Gastroesophageal sphincter (tissue), 3 donors: ENCODE measurements at regions not wholly inside any gene's neighbourhood (a gene's known extent, or its start where the extent isn't known, plus 50 kb on each side); places are given as distances from the start of the nearest gene placed in this dataset.

Source experiments
- EP300 ChIP-seq: sonication (generic); formaldehyde crosslinking; IDR thresholded peaks from one replicate; pipeline ENCODE4 v1.6.1; 2017; ENCODE audit warnings: antibody characterized with exemption, mild to moderate bottlenecking
- POLR2A ChIP-seq, 2 donors: fragments of 450-650 bp; IDR thresholded peaks; one replicate each; pipeline ENCODE4 v1.6.1; 2017; ENCODE audit warnings: antibody characterized with exemption in 2 of 2, mild to moderate bottlenecking in 2 of 2, moderate library complexity in 1 of 2
- TF ChIP-seq, protein P1 (sequence below), 4 experiments: fragments of 200-600 bp in 2 of 4; fragments of 450-650 bp in 2 of 4; sonication (generic) in 1 of 4; IDR thresholded peaks; one replicate each; pipeline ENCODE4 v1.5.1; 2017 to 2019; ENCODE audit warnings: antibody characterized with exemption in 4 of 4, mild to moderate bottlenecking in 2 of 4, moderate library complexity in 2 of 4

DNA sequence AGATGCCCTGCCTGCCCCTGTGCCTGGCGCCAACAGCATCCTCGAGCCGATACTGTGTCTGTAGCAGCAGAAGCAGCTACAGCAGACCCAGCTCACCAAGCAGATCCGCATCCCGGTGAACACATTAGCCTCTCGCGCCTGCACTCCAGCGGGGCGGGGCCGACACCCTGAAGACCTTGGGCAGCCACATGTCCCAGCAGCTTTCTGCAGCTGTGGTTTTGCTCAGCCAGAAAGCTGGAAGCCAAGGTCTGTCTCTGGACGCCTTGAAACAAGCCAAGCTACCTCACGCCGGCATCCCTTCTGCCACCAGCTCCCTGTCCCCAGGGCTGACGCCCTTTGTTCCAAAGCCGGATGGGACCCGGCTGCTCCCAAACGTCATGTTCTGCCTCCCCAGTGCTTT lies 59.6 kb downstream of the ACTBL2 start:
- TF ChIP-seq, protein P1, sequence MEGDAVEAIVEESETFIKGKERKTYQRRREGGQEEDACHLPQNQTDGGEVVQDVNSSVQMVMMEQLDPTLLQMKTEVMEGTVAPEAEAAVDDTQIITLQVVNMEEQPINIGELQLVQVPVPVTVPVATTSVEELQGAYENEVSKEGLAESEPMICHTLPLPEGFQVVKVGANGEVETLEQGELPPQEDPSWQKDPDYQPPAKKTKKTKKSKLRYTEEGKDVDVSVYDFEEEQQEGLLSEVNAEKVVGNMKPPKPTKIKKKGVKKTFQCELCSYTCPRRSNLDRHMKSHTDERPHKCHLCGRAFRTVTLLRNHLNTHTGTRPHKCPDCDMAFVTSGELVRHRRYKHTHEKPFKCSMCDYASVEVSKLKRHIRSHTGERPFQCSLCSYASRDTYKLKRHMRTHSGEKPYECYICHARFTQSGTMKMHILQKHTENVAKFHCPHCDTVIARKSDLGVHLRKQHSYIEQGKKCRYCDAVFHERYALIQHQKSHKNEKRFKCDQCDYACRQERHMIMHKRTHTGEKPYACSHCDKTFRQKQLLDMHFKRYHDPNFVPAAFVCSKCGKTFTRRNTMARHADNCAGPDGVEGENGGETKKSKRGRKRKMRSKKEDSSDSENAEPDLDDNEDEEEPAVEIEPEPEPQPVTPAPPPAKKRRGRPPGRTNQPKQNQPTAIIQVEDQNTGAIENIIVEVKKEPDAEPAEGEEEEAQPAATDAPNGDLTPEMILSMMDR (IDR thresholded peaks at IDR 0.05), result no peak
- no peak for TF ChIP-seq POLR2A (IDR thresholded peaks at IDR 0.05)
- TF ChIP-seq EP300, result no peak
